ENCODE measurements at regions not wholly inside any gene's neighbourhood (a gene's known extent, or its start where the extent isn't known, plus 50 kb on each side); places are given as distances from the start of the nearest gene placed in this dataset.

DNA sequence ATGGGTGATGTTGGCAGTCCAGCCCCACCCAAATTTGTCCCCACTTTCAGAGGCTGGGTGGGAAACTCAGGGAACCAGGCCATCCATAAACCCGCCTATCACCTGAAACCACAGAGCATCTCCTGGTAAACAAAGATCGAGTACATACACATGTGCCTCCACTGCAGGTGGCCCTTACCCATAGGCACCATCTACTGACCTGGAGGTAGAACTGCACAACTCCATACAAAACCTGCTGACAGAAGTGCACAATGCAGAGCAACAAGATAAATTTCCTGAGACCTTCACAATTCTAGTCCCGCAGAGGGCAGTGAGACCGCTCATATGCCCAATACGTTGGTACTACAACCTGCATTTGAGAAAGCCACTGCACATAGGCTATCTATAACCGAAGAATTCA is 856.3 kb downstream of the SUCLG1 start:
- ATAC-seq = no peak
- WGBS, 2 donors = 77 to 92% methylated on average over 6 of the region's 6 CpGs
- DNase-seq = no peak
- H3K27ac ChIP-seq = no peak overlapping the region
- no peaks in the 10 kb centered on the region for H3K9me3 ChIP-seq
- FAIRE-seq = no peak
- TF ChIP-seq CTCF (IDR thresholded peaks at IDR 0.05) = no peak
- no peaks in the 10 kb centered on the region for H3K27me3 ChIP-seq
- intact Hi-C loops (cut with DNase I) = no loop called here
- H3K4me1 ChIP-seq = no peaks in the 10 kb centered on the region
- no peak overlapping the region for H3K4me3 ChIP-seq
- no peaks in the 10 kb centered on the region for H3K36me3 ChIP-seq

DNA sequence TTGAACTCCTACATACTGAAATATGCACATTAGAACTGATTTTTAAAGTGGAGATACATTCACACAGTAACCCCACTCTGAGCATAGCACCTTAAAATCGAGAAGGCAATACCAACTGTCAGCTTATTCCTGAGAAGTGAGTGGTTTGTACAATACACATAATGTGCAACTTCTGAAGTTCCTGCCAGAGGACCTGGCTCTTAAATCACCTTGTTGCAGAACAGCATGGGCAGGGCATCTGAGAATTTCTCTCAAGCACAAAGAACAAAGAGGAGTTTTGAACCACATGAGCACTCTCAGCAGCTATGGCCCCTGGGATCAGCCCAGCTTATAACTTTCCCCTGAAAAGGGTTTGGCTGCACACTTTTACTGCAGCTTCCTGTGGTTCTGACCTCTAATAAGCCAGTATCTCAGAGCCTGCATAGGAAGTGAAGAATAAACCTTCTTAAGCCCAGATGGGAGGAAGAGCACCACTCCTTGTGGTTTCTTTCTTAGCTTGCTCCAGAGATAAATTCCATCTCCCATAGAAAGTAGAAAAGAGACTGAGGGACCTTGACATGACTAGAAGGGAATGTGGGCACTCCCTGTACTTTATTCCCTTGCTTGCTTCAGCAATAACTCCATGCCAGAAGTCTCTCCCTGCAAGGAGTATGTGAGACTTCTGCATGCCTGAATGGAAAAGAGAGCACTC is 862.3 kb downstream of the SUCLG1 start:
- no peak for DNase-seq
- Histone ChIP-seq H3K36me3 (no peaks in the 10 kb centered on the region), H3K4me1 (no peaks in the 10 kb centered on the region), H3K27ac (no peak overlapping the region), H3K4me3 (no peak overlapping the region), H3K27me3 (no peaks in the 10 kb centered on the region), H3K9me3 (no peaks in the 10 kb centered on the region)
- intact Hi-C loops (cut with DNase I) = no loop called here
- TF ChIP-seq CTCF (IDR thresholded peaks at IDR 0.05) = no peak
- no peak for ATAC-seq
- FAIRE-seq = no peak
- WGBS, 2 donors = 38 to 63% methylated on average over 1 of the region's 1 CpG

DNA sequence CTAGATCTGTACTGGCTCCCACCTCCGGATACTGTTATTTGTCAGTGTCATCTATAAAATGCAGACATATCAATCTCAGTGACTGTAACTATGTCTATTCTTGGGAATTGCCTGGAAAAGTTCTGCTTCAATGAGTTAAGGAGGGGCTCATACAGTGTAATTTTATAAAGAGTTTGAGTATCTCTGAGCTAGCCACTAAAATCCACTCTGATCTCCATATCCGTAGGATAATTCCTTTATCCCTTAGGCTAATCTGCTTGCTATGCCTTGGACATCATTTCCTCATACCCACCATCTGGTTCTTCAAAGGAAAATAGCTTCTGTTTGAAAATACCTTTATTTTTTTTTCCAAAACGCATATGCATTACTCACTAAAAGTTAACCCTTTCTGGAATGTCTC is 863.2 kb downstream of the SUCLG1 start:
- Histone ChIP-seq H3K9me3 (no peaks in the 10 kb centered on the region), H3K4me1 (no peaks in the 10 kb centered on the region), H3K27me3 (no peaks in the 10 kb centered on the region), H3K27ac (no peak overlapping the region), H3K36me3 (no peaks in the 10 kb centered on the region), H3K4me3 (no peak overlapping the region)
- 34 to 46% methylated on average over 3 of the region's 3 CpGs for WGBS, 2 donors
- TF ChIP-seq CTCF (IDR thresholded peaks at IDR 0.05) = no peak
- FAIRE-seq (no peak), ATAC-seq (no peak), DNase-seq (no peak)
- intact Hi-C loops (cut with DNase I) = no loop called here

- no peaks in the 10 kb centered on the region for H3K27me3 ChIP-seq
- FAIRE-seq = no peak
- H3K9me3 ChIP-seq = no peaks in the 10 kb centered on the region
- H3K4me3 ChIP-seq = no peak overlapping the region
- no peaks in the 10 kb centered on the region for H3K4me1 ChIP-seq
- no peaks in the 10 kb centered on the region for H3K36me3 ChIP-seq
- intact Hi-C loops (cut with DNase I) = no loop called here
- 55 to 66% methylated on average over 2 of the region's 2 CpGs for WGBS, 2 donors
- DNase-seq = no peak
- TF ChIP-seq CTCF (IDR thresholded peaks at IDR 0.05) = no peak
- no peak for ATAC-seq
- no peak overlapping the region for H3K27ac ChIP-seq
These were observed 863.9 kb downstream of the SUCLG1 start for GRCh38 chr2:83595121-83595690.

Data from pancreas (tissue), 10 donors.